8988T (cell line): ENCODE measurements at regions not wholly inside any gene's neighbourhood (a gene's known extent, or its start where the extent isn't known, plus 50 kb on each side); places are given as distances from the start of the nearest gene placed in this dataset.
"Not testable (repeated sequence)": the region's sequence is repeated elsewhere in the genome, so short reads cannot be mapped to it uniquely, and the experiment has no call there.

Source experiments
- DNase-seq: peaks from one replicate; pipeline ENCODE4 v3.0.0; 2011

GRCh38 chr13:109934520-109934919, 148.1 kb upstream of the IRS2 start:
- not testable (repeated sequence) for DNase-seq

- no peak for DNase-seq
These were observed 147.1 kb upstream of the IRS2 start for GRCh38 chr13:109933476-109933875.

DNA sequence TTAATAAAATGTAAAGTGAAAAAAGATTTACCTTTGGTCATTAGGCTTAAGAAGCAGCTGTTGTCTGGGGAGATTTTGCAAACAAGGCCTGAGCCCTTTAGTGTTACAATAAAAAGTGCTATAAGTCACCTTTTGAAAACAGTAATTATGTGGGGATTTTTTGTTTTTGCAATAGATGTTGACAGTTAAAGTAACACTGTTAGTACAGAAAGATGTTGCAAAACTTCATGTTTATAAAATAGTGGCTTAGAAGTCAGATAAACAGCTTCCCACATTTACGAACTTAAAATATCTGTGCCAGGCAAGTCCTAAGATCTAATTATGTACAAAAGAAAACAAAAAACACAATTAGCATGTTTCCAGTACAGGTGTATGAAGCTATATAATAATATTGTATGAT, 138.0 kb upstream of the IRS2 start:
- DNase-seq = no peak

DNA sequence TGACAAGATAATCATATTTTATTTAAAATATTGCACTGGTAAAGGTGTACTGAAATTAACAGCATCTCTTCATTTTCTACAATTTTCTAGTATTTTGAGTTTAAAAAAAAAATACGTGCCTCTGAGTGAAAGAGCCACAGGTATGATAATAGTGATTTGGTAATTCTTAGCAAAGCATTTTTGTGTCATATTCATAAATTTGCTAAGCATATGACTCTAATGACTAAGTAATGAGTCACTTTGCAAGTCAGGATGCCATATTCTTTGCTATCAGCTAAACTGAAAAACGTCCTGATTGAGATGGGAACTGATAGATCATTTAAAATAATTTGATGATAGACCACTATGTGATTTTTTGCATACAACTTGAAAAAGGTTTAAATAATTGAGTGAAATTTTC, 136.1 kb upstream of the IRS2 start:
- DNase-seq = no peak

GRCh38 chr13:109919715-109920375, 133.5 kb upstream of the IRS2 start:
- no peak for DNase-seq

DNA sequence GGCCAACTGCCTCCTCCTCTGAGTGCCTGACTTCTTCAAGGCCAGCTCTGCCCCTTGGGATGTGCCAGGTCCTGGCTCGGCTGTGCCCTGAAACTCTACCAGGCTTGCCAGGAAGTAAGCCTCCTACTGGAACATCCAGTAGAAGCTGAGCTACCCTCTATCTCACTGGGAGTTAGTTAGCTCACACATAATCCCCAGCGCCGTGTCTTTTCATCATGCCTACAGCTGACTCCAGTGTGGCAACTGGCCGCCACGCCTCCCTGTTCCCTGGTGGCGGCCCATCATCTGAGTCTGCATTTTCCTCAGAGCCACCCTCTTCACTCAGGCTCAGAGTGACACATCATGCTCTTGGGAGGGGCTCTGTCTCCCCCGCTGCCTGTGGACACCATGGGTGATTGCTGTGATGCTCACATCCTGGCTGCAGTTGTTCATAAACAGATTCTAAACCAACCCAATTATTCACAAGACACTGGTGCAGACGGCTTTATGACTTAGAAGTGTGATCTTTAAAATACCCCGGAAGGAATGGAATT, 131.9 kb upstream of the IRS2 start:
- no peak for DNase-seq

GRCh38 chr13:109917422-109917821, 131.0 kb upstream of the IRS2 start:
- no peak for DNase-seq

DNA sequence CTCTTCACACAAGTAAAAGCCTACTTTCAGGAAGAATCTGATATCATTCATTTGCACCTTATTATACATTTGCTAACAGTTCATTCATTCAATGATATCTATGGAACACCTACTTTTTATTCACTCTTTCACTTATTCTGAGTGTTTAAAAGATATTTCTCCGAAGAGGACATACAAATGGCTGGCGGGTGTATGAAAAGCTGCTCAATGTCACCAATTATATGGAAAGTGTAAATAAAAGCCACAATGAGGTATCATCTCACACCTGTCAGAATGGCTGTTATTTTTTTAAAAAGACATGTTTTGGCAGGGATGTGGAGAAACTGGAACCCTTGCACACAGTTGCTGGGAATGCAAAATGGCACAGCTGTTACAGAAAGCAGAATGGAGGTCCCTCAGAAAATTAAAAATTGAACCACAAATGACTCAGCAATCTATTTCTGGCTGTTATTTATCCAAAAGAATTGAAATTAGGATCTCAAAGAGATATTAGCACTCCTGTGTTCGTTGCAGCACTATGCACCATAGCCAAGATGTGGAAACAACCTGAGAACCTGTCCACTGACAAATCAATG, 127.6 kb upstream of the IRS2 start:
- no peak for DNase-seq

DNA sequence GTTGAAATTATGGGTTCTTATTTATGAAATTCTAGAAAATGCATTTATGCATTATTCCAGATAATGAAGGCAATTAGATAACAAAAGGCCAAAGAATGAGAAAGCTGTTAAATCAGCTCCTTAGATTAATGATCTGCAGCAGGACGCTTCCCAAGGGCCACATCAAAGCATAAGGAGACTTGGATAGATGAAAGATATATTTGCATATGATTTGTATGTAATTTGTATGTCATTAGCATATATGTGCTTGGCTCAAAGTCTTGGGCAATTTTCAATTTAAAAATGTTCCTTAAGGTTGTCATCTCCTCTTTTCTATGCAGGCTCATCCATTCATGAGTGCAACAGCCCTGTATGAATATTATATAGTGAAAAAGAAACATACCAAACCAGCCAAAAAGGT, 126.8 kb upstream of the IRS2 start:
- DNase-seq = no peak

DNA sequence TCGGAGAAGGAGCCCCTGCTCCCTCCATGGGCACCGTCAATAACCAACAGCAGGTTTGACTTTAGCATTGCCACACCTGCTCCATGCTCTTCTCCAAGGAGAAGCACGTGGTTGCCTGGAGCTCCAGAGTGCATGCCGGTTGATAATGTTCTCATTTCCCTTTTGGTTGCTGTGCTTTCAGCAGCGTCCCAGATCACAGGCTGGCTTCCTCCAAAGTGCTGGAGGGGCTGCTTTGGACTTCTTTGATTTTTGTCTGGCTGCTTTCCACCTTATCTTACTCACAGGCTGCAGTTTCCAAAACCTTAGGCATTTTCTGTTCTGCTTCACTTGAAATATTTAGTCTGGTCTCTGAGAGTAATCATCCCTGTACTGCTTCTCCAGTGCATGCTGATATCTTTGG, 123.8 kb upstream of the IRS2 start:
- DNase-seq = no peak

DNA sequence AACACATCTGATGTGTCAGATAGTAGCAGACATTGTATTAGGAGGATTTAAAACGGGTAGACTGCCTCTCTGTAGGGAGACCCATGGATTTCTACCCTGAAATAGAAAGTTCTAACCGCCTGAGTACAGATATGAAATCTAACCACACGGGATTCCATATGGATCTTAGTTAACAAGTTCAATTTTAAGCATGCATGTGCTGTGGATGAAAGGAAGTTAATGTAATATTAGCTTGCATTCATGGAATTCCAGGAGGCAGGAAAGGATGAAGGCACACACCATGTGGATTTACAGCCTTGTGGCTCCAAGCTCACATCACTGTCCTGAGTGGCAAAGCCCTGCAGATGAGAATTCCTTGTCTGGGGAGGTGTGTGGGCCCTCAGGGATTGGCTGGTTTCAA, 120.6 kb upstream of the IRS2 start:
- DNase-seq = no peak

GRCh38 chr13:109904218-109904617, 117.8 kb upstream of the IRS2 start:
- no peak for DNase-seq

- DNase-seq = no peak
These were observed 114.4 kb upstream of the IRS2 start for GRCh38 chr13:109900741-109901140.

- no peak for DNase-seq
These were observed 113.9 kb upstream of the IRS2 start for GRCh38 chr13:109900320-109900719.

DNA sequence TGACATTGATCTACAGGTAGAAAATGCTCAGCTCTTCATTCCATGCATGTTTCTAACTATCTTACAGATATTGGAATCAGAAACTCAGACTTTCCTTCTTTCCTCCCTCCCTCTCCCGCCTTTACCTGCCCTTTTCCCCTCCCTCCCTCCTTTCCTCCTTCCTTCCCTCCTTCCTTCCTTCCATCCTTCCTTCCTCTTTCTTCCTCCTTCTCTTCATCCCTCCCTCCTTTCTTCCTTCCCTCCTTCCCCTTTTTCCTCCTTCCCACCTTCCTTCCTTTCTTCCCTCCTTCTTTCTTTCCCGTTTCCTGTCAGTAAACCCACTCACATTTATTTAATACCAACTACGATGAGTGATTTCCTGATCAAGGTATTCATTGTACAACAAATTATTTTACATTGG, 113.4 kb upstream of the IRS2 start:
- DNase-seq = no peak

DNA sequence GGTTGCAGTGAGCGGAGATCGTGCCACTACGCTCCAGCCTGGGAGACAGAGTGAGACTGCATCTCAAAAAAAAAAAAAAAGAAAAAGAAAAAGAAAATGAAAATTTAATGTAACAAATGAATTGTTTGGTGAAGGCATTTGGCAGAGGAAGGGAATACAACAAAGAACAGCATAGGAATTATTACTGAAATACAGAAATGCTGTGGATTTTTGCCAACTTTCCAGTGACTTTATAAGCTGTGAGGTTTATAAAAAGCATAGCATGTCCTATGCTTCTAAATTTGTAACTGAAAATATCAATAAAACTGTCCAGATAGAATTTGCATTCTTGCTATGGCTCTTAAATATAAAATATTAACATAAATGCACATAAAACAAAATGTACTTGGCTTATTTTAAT, 112.9 kb upstream of the IRS2 start:
- DNase-seq = no peak

- DNase-seq = no peak
These were observed 111.7 kb upstream of the IRS2 start for GRCh38 chr13:109897988-109898624.

GRCh38 chr13:109892101-109892500, 105.7 kb upstream of the IRS2 start:
- DNase-seq = no peak

DNA sequence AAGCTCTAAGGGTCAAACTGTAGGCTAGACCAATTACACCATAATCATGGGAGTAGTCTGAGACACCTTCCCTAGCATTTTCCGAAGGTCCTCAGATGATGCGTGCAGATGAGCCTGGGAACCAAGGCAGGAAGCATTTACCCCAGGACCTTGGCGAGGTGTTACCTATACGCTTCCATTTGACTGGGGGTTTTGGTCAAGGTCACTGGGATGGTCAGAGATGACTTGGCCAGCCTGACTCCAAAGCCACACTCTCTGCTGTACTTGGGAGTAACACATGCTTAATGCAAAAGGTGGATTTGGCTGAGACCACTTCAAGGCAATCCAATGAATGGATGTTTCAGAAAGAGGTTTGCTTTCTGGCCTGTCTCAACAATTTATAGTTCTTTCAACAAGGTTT, 98.9 kb upstream of the IRS2 start:
- DNase-seq = no peak

GRCh38 chr13:109884462-109884861, 98.1 kb upstream of the IRS2 start:
- DNase-seq = no peak

GRCh38 chr13:109883181-109884180, 97.1 kb upstream of the IRS2 start:
- DNase-seq = no peak

GRCh38 chr13:109881961-109882558, 95.7 kb upstream of the IRS2 start:
- DNase-seq = no peak

GRCh38 chr13:109881347-109881725, 95.0 kb upstream of the IRS2 start:
- no peak for DNase-seq
